DOHH2 (cell line): ENCODE measurements at regions not wholly inside any gene's neighbourhood (a gene's known extent, or its start where the extent isn't known, plus 50 kb on each side); places are given as distances from the start of the nearest gene placed in this dataset.

Source experiments
- H3F3A ChIP-seq: fragments of 200-600 bp; sonication (generic), shearing (Covaris generic); 2 replicates; pipeline ENCODE4 v1.6.0; 2016; ENCODE audit warnings: antibody characterized with exemption, mild to moderate bottlenecking; ENCODE audit not compliant: control insufficient read depth, insufficient read depth
- H3K27ac ChIP-seq: fragments of 200-600 bp; sonication (generic); 2 replicates; pipeline ENCODE4 v1.5.1; 2014; ENCODE audit warnings: low read depth, mild to moderate bottlenecking, low read length, moderate library complexity
- H3K27me3 ChIP-seq: fragments of 200-600 bp; sonication (generic); 2 replicates; pipeline ENCODE4 v1.6.1; 2014; ENCODE audit warnings: mild to moderate bottlenecking, low read length, mixed read lengths; ENCODE audit not compliant: control insufficient read depth
- H3K36me3 ChIP-seq: fragments of 200-600 bp; sonication (generic); 2 replicates; pipeline ENCODE4 v1.6.1; 2014; ENCODE audit warnings: mild to moderate bottlenecking, low read length, moderate library complexity, mixed read lengths; ENCODE audit not compliant: control insufficient read depth
- H3K4me1 ChIP-seq: fragments of 200-600 bp; sonication (generic); 2 replicates; pipeline ENCODE4 v1.6.1; 2014; ENCODE audit warnings: mild to moderate bottlenecking, low read length, mixed read lengths; ENCODE audit not compliant: control insufficient read depth
- H3K4me2 ChIP-seq: fragments of 200-600 bp; sonication (generic); 2 replicates; pipeline ENCODE4 v1.6.0; 2014; ENCODE audit warnings: mild to moderate bottlenecking, low read length, moderate library complexity
- H3K4me3 ChIP-seq: fragments of 200-600 bp; sonication (generic); 2 replicates; pipeline ENCODE4 v1.5.1; 2014; ENCODE audit warnings: mild to moderate bottlenecking, low read length, mixed read lengths
- H3K79me2 ChIP-seq: fragments of 200-600 bp; sonication (generic); 2 replicates; pipeline ENCODE4 v1.6.1; 2014; ENCODE audit warnings: mild to moderate bottlenecking, low read length, mixed read lengths; ENCODE audit not compliant: control insufficient read depth
- H3K9me2 ChIP-seq: fragments of 200-600 bp; sonication (generic); replicated peaks from 2 replicates; pipeline ENCODE4 v1.6.1; 2014; ENCODE audit warnings: mild to moderate bottlenecking, low read length, mixed read lengths; ENCODE audit not compliant: control insufficient read depth
- H3K9me3 ChIP-seq: fragments of 200-600 bp; sonication (generic); 2 replicates; pipeline ENCODE4 v1.6.1; 2014; ENCODE audit warnings: antibody characterized with exemption, low read length, mixed read lengths; ENCODE audit not compliant: control insufficient read depth, insufficient read depth
- H4K20me1 ChIP-seq: fragments of 200-600 bp; sonication (generic); 2 replicates; pipeline ENCODE4 v1.6.0; 2014; ENCODE audit warnings: low read depth, mild to moderate bottlenecking, antibody characterized with exemption, low read length, moderate library complexity; ENCODE audit not compliant: control insufficient read depth, insufficient read depth
- CTCF ChIP-seq: fragments of 200-600 bp; sonication (generic); IDR thresholded peaks from one replicate; pipeline ENCODE4 v1.5.1; 2014; ENCODE audit warnings: antibody characterized with exemption, mild to moderate bottlenecking, low read depth, low read length; ENCODE audit not compliant: poor library complexity, severe bottlenecking
- EZH2phosphoT487 ChIP-seq: fragments of 200-600 bp; sonication (generic); IDR thresholded peaks from 2 replicates; pipeline ENCODE4 v1.6.1; 2017; ENCODE audit warnings: borderline replicate concordance, mild to moderate bottlenecking, antibody characterized with exemption, low read length, moderate library complexity, mixed read lengths

GRCh38 chr12:105483691-105484090 is 153.2 kb downstream of the C12orf75 start:
- Histone ChIP-seq H3K4me1 (no peaks in the 10 kb centered on the region), H3K4me3 (no peak overlapping the region), H4K20me1 (no peaks in the 10 kb centered on the region), H3K27me3 (no peaks in the 10 kb centered on the region), H3K36me3 (no peaks in the 10 kb centered on the region), H3F3A (no peaks in the 10 kb centered on the region), H3K4me2 (no peak overlapping the region), H3K9me3 (no peaks in the 10 kb centered on the region), H3K79me2 (no peaks in the 10 kb centered on the region), H3K27ac (no peak overlapping the region), H3K9me2 (no peaks in the 10 kb centered on the region)
- TF ChIP-seq CTCF = no peak
- TF ChIP-seq EZH2phosphoT487 = no peak

DNA sequence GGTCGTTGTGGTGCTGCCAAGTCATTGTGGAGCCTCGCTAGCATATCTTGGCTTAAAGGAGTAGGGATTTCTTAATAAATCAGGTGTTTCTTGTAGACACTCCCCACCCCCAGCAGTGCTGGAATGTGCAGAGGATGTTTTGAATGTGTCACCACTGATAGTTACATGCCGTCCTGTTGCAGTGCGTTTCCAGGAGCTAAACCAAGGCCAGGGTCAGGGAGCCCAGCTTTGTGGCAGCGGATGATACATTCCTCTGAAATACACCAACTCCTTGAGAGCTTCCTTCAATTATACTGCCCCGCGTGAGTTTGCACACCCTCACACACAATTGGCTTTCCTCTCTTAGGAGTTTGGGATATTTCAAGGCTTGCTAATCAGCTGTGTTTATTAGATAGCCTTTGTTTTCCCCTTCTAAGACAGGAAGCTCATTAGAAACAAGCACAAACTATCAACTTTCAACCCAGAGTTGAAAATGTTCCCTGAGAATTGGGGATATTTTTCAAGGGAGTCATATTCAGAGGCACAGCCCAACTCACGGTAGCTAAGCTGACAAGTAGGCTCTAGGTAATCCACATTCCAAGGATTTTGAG is 154.9 kb downstream of the C12orf75 start:
- Histone ChIP-seq H3K4me1 (no peaks in the 10 kb centered on the region), H3K9me2 (no peaks in the 10 kb centered on the region), H3K79me2 (no peaks in the 10 kb centered on the region), H3K36me3 (no peaks in the 10 kb centered on the region), H3K4me2 (no peak overlapping the region), H3K9me3 (no peaks in the 10 kb centered on the region), H3K27me3 (no peaks in the 10 kb centered on the region), H4K20me1 (no peaks in the 10 kb centered on the region), H3F3A (no peaks in the 10 kb centered on the region), H3K27ac (no peak overlapping the region), H3K4me3 (no peak overlapping the region)
- no peak for TF ChIP-seq CTCF
- no peak for TF ChIP-seq EZH2phosphoT487

GRCh38 chr12:105485921-105486320 is 155.4 kb downstream of the C12orf75 start:
- Histone ChIP-seq H3K4me2 (no peak overlapping the region), H3K9me2 (no peaks in the 10 kb centered on the region), H3K4me1 (no peaks in the 10 kb centered on the region), H3F3A (no peaks in the 10 kb centered on the region), H3K9me3 (no peaks in the 10 kb centered on the region), H4K20me1 (no peaks in the 10 kb centered on the region), H3K36me3 (no peaks in the 10 kb centered on the region), H3K4me3 (no peak overlapping the region), H3K27ac (no peak overlapping the region), H3K27me3 (no peaks in the 10 kb centered on the region), H3K79me2 (no peaks in the 10 kb centered on the region)
- no peak for TF ChIP-seq EZH2phosphoT487
- no peak for TF ChIP-seq CTCF

- H3K27ac ChIP-seq = no peak overlapping the region
- no peak overlapping the region for H3K4me3 ChIP-seq
- no peaks in the 10 kb centered on the region for H4K20me1 ChIP-seq
- TF ChIP-seq CTCF (no peak), EZH2phosphoT487 (no peak)
- no peaks in the 10 kb centered on the region for H3K9me2 ChIP-seq
- H3K9me3 ChIP-seq = no peaks in the 10 kb centered on the region
- H3K4me2 ChIP-seq = no peak overlapping the region
- no peaks in the 10 kb centered on the region for H3K27me3 ChIP-seq
- no peaks in the 10 kb centered on the region for H3K4me1 ChIP-seq
- H3K79me2 ChIP-seq = no peaks in the 10 kb centered on the region
- H3K36me3 ChIP-seq = no peaks in the 10 kb centered on the region
- H3F3A ChIP-seq = no peaks in the 10 kb centered on the region
Measured at GRCh38 chr12:105487963-105488362, 157.5 kb downstream of the C12orf75 start.
